ENCODE measurements at regions not wholly inside any gene's neighbourhood (a gene's known extent, or its start where the extent isn't known, plus 50 kb on each side); places are given as distances from the start of the nearest gene placed in this dataset.
"Not testable (repeated sequence)": the region's sequence is repeated elsewhere in the genome, so short reads cannot be mapped to it uniquely, and the experiment has no call there.

DNA sequence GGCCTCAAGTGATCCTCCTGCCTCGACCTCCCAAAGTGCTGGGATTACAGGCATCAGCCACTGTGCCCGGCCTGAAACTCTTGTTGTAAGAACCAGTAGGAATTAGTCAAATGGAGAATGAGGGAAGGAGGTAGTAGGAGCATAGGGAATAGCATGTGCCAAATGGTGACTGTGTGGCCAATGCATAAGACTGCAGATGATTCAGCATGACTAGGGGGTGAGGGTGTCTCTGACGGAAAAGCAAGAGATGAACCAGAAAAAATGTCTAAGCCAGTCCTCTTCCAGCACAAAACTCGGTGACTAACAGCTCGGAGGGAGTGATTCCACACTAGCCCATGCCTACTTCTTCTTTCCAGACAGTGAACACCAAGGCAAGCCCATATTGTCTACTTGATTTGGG, 58.2 kb upstream of the DUSP21 start:
- peak; percentile 65 for DNase-seq (ENCODE audit: low read depth)

DNA sequence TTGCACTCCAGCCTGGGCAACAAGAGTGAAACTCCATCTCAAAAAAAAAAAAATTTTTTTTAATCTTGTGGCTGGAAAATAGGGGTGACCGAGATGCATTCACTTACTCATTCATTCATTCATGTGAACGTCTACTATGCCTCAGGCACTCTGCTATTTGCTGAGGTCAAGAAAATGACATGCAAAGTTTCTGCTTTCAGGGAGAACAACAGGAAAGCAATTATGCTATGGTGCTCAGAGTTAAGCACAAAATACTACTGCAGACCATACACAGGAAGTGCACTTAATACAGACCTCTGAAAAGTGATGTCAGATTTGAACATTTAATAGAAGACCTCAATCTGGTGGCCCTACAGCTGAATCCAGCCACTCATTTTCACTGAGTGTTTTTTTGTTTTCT, 59.6 kb upstream of the DUSP21 start:
- no peak for DNase-seq (ENCODE audit: low read depth)

DNA sequence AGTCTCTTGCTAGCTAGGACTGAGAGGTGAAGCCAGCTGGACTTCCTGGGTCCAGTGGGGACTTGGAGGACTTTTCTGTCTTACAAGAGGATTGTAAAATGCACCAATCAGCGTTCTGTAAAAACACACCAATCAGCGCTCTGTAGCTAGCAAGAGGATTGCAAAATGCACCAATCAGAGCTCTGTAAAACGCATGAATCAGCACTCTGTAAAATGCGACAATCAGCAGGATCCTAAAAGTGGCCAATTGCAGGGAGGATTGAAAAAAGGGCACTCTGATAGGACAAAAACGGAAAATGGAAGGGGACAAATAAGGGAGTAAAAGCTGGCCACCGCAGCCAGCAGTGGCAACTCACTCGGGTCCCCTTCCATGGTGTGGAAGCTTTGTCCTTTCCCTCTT, 65.6 kb upstream of the DUSP21 start:
- DNase-seq (ENCODE audit: low read depth) = no peak

DNA sequence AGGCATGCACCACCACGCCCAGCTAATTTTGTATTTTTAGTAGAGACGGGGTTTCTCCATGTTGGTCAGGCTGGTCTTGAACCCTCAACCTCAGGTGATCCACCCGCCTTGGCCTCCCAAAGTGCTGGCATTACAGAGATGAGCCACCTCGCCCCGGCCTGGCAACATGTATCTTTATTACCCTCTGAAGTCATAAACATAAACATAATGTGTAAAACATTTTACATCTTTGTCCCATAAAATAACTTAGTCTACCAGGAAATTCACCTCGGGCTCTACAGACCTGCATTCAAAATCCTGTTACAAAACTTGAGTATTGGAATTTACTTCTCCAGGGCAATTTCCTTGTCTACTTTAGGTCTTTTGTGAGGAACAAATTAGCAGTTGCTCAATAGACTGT, 68.1 kb upstream of the DUSP21 start:
- no peak for DNase-seq (ENCODE audit: low read depth)

DNA sequence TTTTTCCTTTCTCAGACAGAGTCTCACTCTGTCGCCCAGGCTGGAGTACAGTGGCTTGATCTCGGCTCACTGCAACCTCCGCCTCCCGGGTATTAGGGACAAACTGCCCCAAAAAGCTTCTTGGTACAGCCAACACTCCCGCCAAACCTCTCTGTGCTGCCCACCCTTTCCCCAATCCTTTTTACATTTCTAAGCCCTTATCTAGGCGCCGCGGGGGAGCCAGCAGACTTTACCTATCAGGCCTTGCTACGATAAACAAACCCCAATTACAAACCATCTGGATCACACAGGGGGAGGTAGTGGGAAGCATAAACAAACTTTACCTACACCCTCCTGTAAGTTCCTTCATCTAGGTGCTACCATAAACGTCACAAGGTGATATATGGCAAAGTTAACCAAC, 69.8 kb upstream of the DUSP21 start:
- not testable (repeated sequence) for DNase-seq (ENCODE audit: low read depth)

DNA sequence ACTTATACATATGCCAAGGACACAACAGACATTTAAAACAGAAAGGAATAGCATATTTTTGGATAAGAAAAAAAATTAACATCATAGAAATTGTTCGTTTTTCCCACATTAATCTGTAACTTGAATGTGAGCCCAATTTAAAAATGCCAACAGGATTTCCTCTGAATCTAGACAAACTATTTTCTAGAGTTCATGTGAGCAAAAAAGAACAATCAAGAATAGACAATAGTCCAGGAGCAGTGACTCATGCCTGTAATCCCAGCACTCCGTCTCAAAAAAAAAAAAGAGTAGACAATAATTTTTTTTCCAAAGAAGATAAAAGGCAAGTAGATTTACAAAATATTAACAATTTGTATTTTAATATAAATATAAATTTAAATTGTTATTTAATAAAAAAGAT, 73.7 kb upstream of the DUSP21 start:
- DNase-seq (ENCODE audit: low read depth) = no peak

DNA sequence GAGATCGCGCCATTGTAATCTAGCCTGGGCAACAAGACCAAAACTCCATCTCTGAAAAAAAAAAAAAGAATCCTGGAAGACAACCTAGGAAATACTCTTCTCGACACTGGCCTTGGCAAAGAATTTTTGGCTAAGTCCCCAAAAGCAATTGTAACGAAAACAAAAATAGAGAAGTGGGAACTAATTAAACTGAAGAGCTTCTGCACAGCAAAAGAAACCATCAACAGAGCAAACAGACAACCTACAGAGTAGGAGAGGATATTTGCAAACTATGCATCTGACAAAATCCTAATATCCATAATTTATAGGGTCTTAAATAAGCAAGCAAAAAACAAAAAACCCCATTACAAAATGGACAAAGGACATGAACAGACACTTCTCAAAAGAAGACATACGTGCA, 76.5 kb upstream of the DUSP21 start:
- no peak for DNase-seq (ENCODE audit: low read depth)

DNA sequence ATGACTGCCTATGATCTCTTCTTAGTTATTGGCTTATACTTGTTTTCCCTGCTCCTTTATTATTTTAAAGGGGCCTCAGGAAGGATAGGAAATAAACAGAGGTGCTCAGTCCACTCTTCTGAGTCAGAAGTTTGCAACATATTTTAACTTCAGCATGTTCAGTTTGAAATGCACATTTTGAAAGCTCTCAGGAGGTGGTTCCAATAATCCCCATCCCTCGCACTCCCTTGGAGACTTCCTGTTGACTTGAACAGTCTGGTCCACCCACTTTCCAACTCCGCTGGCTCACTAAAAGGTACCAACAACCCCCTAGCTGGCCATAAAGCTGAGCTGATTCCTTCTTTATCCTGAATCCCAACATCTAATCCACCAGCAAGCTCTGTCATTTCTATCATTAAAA, 78.3 kb upstream of the DUSP21 start:
- no peak for DNase-seq (ENCODE audit: low read depth)

DNA sequence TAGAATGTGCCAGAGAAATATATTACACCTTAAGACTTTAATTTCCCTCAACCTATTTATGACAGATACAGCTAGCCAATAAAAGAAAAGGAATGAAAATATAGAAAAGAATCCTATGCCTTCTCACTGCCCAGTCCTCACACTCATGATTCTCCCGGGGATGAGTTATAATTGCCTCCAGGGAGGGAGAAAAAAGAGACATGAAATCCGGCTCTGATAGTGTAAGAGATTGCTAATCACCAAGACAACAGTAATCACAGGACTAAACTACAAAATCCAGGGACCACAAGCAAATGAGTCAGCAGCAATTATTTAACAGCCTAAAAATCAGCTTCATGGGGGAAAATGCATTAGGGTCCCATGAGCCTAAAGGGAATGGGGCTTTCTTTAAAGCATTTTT, 95.9 kb upstream of the DUSP21 start:
- no peak for DNase-seq (ENCODE audit: low read depth)

DNA sequence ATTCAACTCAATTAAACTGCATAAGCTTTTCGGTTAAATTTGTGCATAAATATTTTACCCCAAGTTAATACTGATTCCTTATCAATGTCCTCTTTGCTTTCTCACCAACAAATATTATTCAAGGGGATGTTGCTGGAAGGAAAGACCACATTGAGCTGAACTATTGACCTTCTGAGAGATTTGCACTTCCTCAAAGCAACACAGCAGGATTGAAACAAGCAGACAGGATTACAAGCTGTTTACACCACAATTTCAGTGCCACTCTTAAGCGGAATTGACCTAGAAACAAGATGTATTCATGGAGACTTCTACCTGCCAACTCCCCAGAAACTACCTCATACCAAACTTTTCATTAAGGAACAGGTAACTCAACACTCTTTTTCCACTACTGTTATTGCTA, 96.5 kb upstream of the DUSP21 start:
- DNase-seq (ENCODE audit: low read depth) = no peak

DNA sequence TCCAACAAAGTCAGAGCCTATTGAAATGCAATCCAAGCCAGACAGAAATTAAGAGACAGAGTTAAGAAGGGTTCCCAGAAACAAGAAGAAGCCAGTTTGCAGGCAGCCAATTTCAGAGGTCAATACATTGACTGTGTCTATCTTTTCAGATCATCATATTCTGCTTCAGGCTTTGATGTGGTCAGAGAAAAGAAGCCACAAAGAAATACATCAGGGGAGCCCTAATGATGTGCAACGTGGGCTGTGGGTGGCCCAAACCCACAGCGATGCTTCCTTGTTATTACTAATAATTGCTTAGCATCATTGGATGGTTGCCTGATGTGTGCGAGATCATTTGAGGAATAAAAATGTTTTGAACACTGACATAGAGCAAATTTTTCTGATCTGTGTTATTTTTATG, 99.0 kb upstream of the DUSP21 start:
- DNase-seq (ENCODE audit: low read depth) = no peak

DNA sequence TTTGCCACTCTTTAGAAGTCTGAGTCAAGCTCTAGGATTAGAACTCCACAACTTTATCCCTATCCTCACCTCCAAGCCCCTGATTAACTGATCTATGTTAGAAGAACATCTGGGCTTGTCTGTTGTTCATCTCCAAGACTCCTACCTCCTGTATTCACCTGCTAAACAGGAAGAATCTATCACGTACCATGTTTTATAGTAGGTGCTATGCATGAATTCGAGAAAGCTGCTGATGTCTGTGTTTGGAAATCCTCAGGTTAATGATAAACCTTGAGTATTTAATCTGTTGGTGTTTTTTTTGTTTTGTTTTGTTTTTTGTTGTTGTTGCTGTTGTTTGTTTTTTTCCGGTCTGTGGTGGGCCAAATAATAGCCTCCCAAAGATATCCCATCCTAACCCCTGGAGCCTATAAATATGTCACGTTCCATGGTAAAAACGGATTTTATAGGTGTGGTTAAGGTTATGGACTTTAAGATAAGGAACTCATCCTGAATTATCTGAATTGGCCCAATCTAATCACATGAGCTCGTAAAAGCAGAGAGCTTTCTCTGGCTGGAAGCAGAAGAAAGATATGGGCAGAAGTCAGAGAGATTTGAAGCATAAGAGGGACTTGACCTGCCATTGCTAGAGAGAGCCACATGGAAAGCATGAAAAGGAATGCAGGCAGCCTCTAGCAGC, 101.2 kb upstream of the DUSP21 start:
- DNase-seq (ENCODE audit: low read depth) = no peak

DNA sequence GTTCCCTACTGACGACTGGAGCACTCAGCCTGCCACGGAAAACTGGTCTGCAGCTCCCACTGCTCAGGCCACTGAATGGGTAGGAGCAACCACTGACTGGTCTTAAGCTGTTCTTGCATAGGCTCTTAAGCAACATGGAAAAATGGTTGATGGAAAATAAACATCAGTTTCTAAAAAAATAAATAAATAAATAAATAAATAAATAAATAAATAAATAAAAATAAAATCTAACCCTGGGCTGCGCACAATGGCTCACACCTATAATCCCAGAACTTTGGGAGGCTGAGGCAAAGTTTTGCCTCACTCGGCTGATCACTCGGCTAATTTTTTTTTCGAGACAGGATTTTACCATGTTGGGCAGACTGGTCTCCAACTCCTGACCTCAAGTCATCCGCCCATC, 102.0 kb upstream of the DUSP21 start:
- not testable (repeated sequence) for DNase-seq (ENCODE audit: low read depth)

DNA sequence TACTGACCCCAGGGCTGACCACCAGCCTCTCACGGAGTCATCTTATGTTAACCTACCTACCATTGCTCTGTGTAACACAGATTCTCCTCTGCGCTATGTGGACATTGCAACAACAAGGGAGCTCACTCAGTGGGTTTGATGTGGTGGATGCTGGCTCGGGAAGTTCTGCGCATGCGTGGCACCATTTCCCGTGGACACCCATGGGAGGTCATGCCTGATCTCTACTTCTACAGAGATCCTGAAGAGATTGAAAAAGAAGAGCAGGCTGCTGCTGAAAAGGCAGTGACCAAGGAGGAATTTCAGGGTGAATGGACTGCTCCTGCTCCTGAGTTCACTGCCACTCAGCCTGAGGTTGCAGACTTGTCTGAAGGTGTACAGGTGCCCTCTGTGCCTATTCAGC, 102.4 kb upstream of the DUSP21 start:
- DNase-seq (ENCODE audit: low read depth) = not testable (repeated sequence)

DNA sequence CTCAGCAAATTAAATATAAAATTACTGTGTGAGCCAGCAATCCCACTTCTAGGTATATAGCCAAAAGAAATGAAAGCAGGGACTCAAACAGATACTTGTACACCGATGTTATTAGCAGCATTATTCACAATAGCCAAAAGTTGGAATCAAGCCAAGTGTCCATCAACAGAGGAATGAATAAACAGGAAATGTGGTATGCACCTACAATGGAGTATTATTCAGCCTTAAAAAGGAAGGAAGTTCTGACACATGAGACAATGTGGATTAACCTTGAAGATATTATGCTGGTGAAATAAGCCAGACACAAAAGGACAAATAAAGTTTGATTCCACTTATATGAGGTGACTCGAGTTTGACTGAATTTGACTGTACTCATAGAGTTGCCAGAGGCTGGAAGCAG, 108.3 kb upstream of the DUSP21 start:
- DNase-seq (ENCODE audit: low read depth) = no peak

DNA sequence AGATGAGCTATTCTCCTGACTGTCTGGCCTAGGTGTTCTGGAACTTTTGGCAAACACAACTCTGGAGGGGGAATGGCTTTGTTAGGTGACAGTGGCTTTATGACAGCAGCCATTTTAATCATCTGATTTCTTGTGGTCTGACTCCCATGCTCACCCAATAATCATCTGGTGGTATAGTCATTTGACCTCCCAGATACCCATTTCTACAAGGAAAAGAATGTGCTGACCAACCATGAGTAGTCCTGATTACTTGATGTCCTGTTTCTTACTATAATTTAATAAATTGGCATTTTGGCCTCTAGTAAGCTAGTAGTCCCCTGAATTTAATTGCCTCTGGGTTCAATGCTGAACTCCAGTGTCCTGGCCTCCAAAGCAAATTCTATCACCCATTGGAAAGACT, 109.9 kb upstream of the DUSP21 start:
- no peak for DNase-seq (ENCODE audit: low read depth)

DNA sequence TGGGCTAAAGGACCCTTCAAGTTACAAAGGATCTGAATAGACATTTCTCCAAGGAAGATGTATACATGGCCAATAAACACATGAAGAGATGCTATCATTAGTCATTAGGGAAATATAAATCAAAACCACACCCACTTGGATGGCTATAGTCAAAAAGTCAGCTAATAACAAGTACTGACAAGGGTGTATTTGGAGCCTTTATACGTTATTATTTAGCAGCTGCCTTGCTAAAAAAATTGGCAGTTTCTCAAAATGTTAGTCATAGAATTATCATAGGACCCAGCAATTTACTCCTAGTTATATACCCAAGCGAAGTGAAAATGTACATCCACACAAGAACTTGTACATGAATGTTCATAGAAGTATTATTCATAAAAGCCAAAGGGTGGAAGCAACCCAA, 112.7 kb upstream of the DUSP21 start:
- no peak for DNase-seq (ENCODE audit: low read depth)

DNA sequence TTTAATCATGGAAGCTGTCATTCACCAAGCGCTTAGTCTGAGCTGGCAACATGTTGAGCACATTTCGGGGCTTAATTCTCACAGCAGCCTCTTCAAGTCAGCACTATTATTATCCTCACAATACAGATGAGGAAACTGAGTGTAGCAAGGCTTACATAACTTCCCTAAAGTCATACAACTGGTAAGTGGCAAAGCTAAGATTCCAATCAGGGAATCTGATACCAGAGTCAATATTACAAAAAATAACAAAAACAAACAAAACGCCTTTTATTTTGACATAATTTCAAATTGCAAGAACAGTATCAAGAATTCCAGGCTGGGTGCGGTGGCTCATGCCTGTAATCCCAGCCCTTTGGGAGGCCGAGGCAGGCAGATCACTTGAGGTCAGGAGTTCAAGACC, 120.4 kb upstream of the DUSP21 start:
- no peak for DNase-seq (ENCODE audit: low read depth)

DNA sequence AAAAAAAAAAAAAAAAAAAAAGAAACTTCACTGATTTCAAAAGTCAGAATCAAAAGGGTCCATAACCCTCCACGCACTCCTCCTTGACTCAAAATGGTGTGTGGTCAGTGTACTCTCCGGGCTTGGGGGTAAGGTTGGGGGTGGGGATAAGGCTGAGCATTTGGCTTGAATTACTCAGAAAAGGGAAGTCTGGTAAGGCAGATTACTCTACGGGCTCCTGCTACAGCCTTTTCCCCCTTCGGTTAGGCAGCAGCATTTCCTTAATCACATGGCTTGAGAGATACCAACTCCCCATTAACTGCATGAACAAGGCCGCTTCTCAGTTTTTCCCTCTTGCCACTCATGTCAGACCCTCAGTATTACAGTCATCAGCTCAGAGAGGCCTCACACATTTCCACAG, 135.4 kb upstream of the DUSP21 start:
- no peak for DNase-seq (ENCODE audit: low read depth)

DNA sequence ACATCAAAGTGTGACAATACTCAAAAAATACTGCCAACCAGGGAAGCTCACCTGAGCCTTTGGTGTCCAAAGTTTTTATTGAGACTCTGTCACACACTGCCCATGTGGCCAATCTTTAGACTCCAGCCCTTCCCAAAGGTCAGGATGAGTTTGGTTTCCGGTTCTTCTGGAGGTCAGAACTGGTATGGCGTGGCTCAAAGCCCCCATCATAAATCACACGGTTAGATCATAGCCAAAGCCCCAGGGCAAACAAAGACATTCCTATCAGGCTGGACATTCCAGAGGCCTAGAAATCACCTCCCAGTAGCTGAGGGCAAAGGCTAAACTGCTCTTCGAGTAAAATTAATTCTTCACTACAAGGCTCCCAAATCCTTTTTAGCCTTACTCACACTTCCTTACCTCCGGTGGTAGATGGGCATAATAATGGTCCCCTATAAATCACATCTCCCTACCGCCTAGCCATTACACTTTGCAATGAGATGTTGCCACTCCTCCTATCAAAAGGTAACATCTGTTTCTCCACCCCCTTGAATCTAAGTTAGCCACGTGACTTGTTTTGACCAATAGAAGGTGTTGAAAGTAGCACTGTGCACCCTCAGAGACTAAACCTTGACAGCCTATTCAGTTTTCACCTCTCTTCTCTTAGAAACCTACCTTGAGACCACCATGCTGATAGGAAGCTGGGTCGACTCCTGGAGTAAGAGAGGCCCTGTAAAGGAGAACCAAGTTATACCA, 137.8 kb upstream of the DUSP21 start:
- no peak for DNase-seq (ENCODE audit: low read depth)

DNA sequence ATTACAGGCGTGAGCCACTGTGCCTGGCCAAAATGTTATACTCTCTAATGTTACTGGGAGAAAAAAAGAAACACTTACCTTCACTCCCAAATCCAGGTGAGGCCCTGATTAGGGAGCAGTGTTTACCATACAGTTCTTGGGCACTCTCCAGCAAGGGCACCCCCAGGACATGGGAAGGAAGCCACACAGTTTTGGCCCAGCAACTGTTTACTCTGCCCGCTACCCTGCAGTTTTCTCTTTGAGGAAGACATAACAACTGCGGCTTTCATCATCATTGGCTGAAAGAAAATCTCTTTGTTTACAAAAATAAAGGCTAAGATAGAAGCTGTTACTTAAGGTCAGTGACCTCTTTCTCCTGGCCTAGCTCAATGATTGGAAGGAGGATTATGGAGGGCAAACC, 145.5 kb upstream of the DUSP21 start:
- no peak for DNase-seq (ENCODE audit: low read depth)

DNA sequence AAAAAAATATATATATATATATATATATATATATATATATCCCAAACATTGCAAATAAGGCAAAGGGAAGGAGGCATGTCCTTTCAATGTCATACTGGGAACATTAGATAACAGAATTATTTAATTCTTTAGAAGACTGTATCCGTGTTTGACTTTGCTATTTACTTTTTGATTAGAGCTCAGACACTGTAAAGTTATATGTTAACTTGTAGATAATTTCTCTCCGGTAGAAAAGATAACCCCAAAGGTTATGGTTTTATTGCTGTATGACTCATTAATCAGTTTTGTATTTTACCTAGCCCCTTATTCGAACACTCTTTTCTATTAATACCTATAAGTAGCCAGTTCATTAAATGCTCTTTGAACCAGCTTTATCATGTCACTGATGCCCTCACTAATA, 150.6 kb upstream of the DUSP21 start:
- no peak for DNase-seq (ENCODE audit: low read depth)

DNA sequence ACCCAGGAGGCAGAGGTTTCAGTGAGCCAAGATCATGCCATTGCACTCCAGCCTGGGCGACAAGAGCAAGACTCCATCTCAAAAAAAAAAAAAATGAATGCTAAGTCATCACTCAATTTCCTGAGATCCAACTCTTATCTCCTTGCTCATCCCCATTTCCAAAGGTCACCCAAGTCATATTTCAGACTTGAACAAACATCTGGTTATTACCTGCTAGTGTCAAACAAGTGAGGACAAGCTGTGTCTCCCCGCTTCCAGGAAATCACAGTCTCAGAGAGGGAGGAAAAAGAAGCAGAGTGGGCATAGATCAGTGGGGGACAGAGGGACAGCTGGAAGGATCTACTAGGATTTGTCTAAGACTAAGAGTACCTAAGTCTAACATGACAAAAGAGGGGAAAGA, 147.5 kb upstream of the FUNDC1 start:
- DNase-seq (ENCODE audit: low read depth) = no peak

DNA sequence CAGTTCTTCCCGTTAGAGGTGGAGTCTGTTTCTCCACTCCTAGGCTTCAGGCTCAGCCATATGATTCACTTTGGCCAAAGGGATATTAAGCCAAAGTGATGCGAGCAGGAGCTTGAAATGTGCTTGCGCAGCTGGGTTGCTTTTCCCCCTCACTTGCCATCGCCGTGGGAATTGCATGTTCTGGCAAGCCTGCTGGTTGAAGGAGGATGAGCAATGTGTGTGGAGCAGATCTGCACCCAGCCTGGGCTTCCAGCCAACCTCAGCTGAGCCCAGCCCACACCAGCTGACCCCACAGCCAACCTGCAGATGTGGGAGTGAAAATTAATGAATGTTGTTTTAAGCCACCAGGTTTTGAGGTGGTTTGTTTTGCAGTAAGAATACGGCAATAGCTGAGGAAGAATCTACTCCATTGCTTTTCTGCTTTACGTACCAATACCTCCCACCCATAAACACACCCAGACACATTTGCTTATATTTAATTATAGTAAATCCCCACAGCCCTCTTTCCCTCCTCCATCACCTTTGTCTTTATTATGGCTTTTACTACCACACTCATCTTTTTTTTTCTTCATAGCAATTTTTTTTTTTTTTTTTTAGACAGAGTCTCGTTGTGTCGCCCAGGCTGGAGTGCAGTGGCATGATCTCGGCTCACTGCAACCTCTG, 132.8 kb upstream of the FUNDC1 start:
- peak; percentile 86 for DNase-seq (ENCODE audit: low read depth)

Measured in fibroblast of gingiva (primary cell).